Peyer's patch (tissue), 4 donors: ENCODE measurements at regions not wholly inside any gene's neighbourhood (a gene's known extent, or its start where the extent isn't known, plus 50 kb on each side); places are given as distances from the start of the nearest gene placed in this dataset.

Source experiments
- CTCF ChIP-seq, 6 experiments: fragments of 450-650 bp in 4 of 6; fragments of 200-600 bp in 2 of 6; sonication (generic) in 1 of 6; IDR thresholded peaks; one replicate each; pipeline ENCODE4 v1.5.1; 2017 to 2019; ENCODE audit warnings: antibody characterized with exemption in 6 of 6, mild to moderate bottlenecking in 3 of 6, moderate library complexity in 1 of 6
- POLR2A ChIP-seq, 2 donors: fragments of 450-650 bp; IDR thresholded peaks; one replicate each; pipeline ENCODE4 v1.5.1; 2017; ENCODE audit warnings: antibody characterized with exemption in 2 of 2, mild to moderate bottlenecking in 2 of 2, moderate library complexity in 2 of 2

GRCh38 chr20:56857950-56858349 lies 228.8 kb downstream of the TFAP2C start:
- TF ChIP-seq POLR2A (IDR thresholded peaks at IDR 0.05), result no peak
- no peak for TF ChIP-seq CTCF (IDR thresholded peaks at IDR 0.05)
